Right atrium auricular region (tissue), 2 donors: ENCODE measurements at regions not wholly inside any gene's neighbourhood (a gene's known extent, or its start where the extent isn't known, plus 50 kb on each side); places are given as distances from the start of the nearest gene placed in this dataset.

ENCODE experiments used
- DNase-seq: peaks from one replicate; pipeline ENCODE4 v3.0.0-alpha.2; 2019; ENCODE audit warnings: low spot score
- H3K27ac ChIP-seq, 2 donors: fragments of 200-600 bp; sonication (generic); 1 replicate in 1 of 2; 2 replicates in 1 of 2; pipeline ENCODE4 v1.5.1; 2016 to 2019
- H3K27me3 ChIP-seq, 2 donors: fragments of 200-600 bp; sonication (generic); one replicate each; pipeline versions ENCODE4 v1.5.1 to v1.6.0; 2017 to 2019
- H3K36me3 ChIP-seq: fragments of 200-600 bp; sonication (generic); one replicate; pipeline ENCODE4 v1.5.1; 2016
- H3K4me1 ChIP-seq, 2 donors: fragments of 200-600 bp; sonication (generic); one replicate each; pipeline versions ENCODE4 v1.5.1 to v1.6.0; 2017 to 2019
- H3K4me3 ChIP-seq, 2 donors: fragments of 200-600 bp; sonication (generic); 1 replicate in 1 of 2; 2 replicates in 1 of 2; pipeline ENCODE4 v1.5.1; 2017 to 2019; ENCODE audit warnings: mild to moderate bottlenecking in 1 of 2, moderate library complexity in 1 of 2
- H3K9me3 ChIP-seq, 2 donors: fragments of 200-600 bp; sonication (generic); one replicate each; pipeline ENCODE4 v1.5.1; 2019
- CTCF ChIP-seq, 2 donors: fragments of 200-600 bp; sonication (generic); IDR thresholded peaks; one replicate each; pipeline ENCODE4 v1.5.1; 2019; ENCODE audit warnings: antibody characterized with exemption in 2 of 2

- H3K27ac ChIP-seq: no peak overlapping the region
- no peaks in the 10 kb centered on the region for H3K36me3 ChIP-seq
- H3K27me3 ChIP-seq: no peaks in the 10 kb centered on the region
- no peaks in the 10 kb centered on the region for H3K9me3 ChIP-seq
- H3K4me1 ChIP-seq: no peaks in the 10 kb centered on the region
- no peak overlapping the region for H3K4me3 ChIP-seq
- no peak for TF ChIP-seq CTCF (IDR thresholded peaks at IDR 0.05)
- DNase-seq: no peak
Observed at GRCh38 chr5:118060833-118061232, 927.5 kb downstream of the DTWD2 start.

GRCh38 chr5:118052503-118052902, 935.8 kb downstream of the DTWD2 start:
- DNase-seq: no peak
- no peak overlapping the region for H3K4me3 ChIP-seq
- no peak for TF ChIP-seq CTCF (IDR thresholded peaks at IDR 0.05)
- H3K27me3 ChIP-seq: no peaks in the 10 kb centered on the region
- H3K27ac ChIP-seq: no peak overlapping the region
- H3K9me3 ChIP-seq: peaks cover 0 to 10% of the 10 kb centered on the region in 2 donors
- H3K4me1 ChIP-seq: no peaks in the 10 kb centered on the region
- no peaks in the 10 kb centered on the region for H3K36me3 ChIP-seq

- Histone ChIP-seq H3K4me3 (no peak overlapping the region), H3K9me3 (no peaks in the 10 kb centered on the region), H3K27ac (no peak overlapping the region), H3K36me3 (no peaks in the 10 kb centered on the region), H3K4me1 (no peaks in the 10 kb centered on the region), H3K27me3 (no peaks in the 10 kb centered on the region)
- no peak for TF ChIP-seq CTCF (IDR thresholded peaks at IDR 0.05)
- no peak for DNase-seq
Observed at GRCh38 chr5:118044169-118044568, 944.2 kb downstream of the DTWD2 start.

GRCh38 chr5:118043531-118043930, 944.8 kb downstream of the DTWD2 start:
- DNase-seq: no peak
- Histone ChIP-seq H3K27ac (no peak overlapping the region), H3K4me1 (no peaks in the 10 kb centered on the region), H3K4me3 (no peak overlapping the region), H3K27me3 (no peaks in the 10 kb centered on the region), H3K36me3 (no peaks in the 10 kb centered on the region), H3K9me3 (no peaks in the 10 kb centered on the region)
- no peak for TF ChIP-seq CTCF (IDR thresholded peaks at IDR 0.05)

GRCh38 chr5:118042076-118042475, 946.3 kb downstream of the DTWD2 start:
- no peak overlapping the region for H3K4me3 ChIP-seq
- DNase-seq: no peak
- no peaks in the 10 kb centered on the region for H3K36me3 ChIP-seq
- no peak overlapping the region for H3K27ac ChIP-seq
- no peak for TF ChIP-seq CTCF (IDR thresholded peaks at IDR 0.05)
- no peaks in the 10 kb centered on the region for H3K27me3 ChIP-seq
- no peaks in the 10 kb centered on the region for H3K4me1 ChIP-seq
- H3K9me3 ChIP-seq: no peaks in the 10 kb centered on the region

GRCh38 chr5:118040496-118040895, 947.9 kb downstream of the DTWD2 start:
- no peaks in the 10 kb centered on the region for H3K4me1 ChIP-seq
- no peak for TF ChIP-seq CTCF (IDR thresholded peaks at IDR 0.05)

More at GRCh38 chr5:118040496-118040895, 947.9 kb downstream of the DTWD2 start:
- Histone ChIP-seq H3K36me3 (no peaks in the 10 kb centered on the region), H3K27ac (no peak overlapping the region), H3K9me3 (no peaks in the 10 kb centered on the region), H3K4me3 (no peak overlapping the region), H3K27me3 (no peaks in the 10 kb centered on the region)
- DNase-seq: no peak
